Endodermal cell (in vitro differentiated cells): ENCODE measurements at regions not wholly inside any gene's neighbourhood (a gene's known extent, or its start where the extent isn't known, plus 50 kb on each side); places are given as distances from the start of the nearest gene placed in this dataset.

Experiments used
- DNase-seq: peaks from one replicate; pipeline ENCODE4 v3.0.0-alpha.2; 2017
- H3K27ac ChIP-seq: 2 replicates; pipeline ENCODE4 v1.5.1; 2013; ENCODE audit warnings: mild to moderate bottlenecking, low read depth, low read length, moderate library complexity
- H3K27me3 ChIP-seq: 2 replicates; pipeline ENCODE4 v1.6.1; 2013; ENCODE audit warnings: mild to moderate bottlenecking, low read length, moderate library complexity; ENCODE audit not compliant: insufficient read depth, control insufficient read depth, poor library complexity, severe bottlenecking
- H3K36me3 ChIP-seq: 2 replicates; pipeline ENCODE4 v1.7.0; 2013; ENCODE audit warnings: mild to moderate bottlenecking, low read length, moderate library complexity; ENCODE audit not compliant: control insufficient read depth, insufficient read depth
- H3K4me1 ChIP-seq: one replicate; pipeline ENCODE4 v1.7.0; 2013; ENCODE audit warnings: low read length; ENCODE audit not compliant: control insufficient read depth, insufficient read depth
- H3K4me3 ChIP-seq: 2 replicates; pipeline ENCODE4 v1.5.1; 2013; ENCODE audit warnings: mild to moderate bottlenecking, low read length, moderate library complexity
- H3K9ac ChIP-seq: 2 replicates; pipeline ENCODE4 v1.6.1; 2013; ENCODE audit warnings: mild to moderate bottlenecking, low read length, moderate library complexity; ENCODE audit not compliant: poor library complexity, severe bottlenecking; ENCODE audit errors: extremely low read depth
- H3K9me3 ChIP-seq: 2 replicates; pipeline ENCODE4 v1.6.1; 2013; ENCODE audit warnings: mild to moderate bottlenecking, low read length, moderate library complexity; ENCODE audit not compliant: control insufficient read depth
- H3K27ac Mint-ChIP-seq: 2 replicates; pipeline ENCODE4 v1.8.0; 2020; ENCODE audit warnings: mixed read lengths
- H3K27me3 Mint-ChIP-seq: 2 replicates; pipeline ENCODE4 v1.8.0; 2021; ENCODE audit warnings: mild to moderate bottlenecking, mixed read lengths; ENCODE audit not compliant: insufficient read depth
- H3K36me3 Mint-ChIP-seq: 2 replicates; pipeline ENCODE4 v1.8.0; 2020; ENCODE audit warnings: low read depth, mixed read lengths
- H3K4me1 Mint-ChIP-seq: 2 replicates; pipeline ENCODE4 v1.8.0; 2020; ENCODE audit warnings: mixed read lengths
- H3K4me3 Mint-ChIP-seq: 2 replicates; pipeline ENCODE4 v1.8.0; 2020; ENCODE audit warnings: mild to moderate bottlenecking, moderate library complexity, mixed read lengths
- H3K9me3 Mint-ChIP-seq: 2 replicates; pipeline ENCODE4 v1.8.0; 2020; ENCODE audit warnings: mild to moderate bottlenecking, mixed read lengths
- WGBS, 2 experiments: methylation state at CpG; one replicate each; pipeline versions ENCODE4 v1.1.5 to v1.1.7; 2013; ENCODE audit warnings: missing lambda C conversion rate in 2 of 2, mixed read lengths in 1 of 2; ENCODE audit not compliant: insufficient coverage in 1 of 2, insufficient read length in 1 of 2; 5-methylcytosine and 5-hydroxymethylcytosine counted together
- TF ChIP-seq, protein P1 (sequence below): fragments of 200-600 bp; sonication (generic); conservative IDR thresholded peaks from 2 replicates; pipeline ENCODE4 v1.5.0; 2021; ENCODE audit warnings: antibody characterized with exemption, mild to moderate bottlenecking

DNA sequence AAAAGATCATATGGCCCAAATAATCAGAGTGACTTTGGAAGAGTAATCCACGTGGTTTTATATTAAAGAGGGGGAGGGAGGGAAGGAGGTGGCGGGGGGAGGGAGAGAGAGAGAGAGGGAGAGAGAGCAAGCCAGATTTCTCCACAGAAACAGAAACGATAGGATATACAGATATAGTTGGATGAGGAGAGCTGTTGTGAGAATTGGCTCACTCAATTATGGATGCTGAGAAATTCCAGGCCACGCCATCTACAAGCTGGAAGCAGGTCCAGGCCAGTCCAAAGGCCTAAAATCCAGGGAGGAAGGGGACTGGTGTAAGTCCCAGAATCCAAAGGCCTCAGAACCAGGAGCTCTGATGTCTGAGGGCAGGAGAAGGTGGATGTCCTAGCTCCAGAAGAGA, 75.5 kb downstream of the CXCL12 start:
- Histone ChIP-seq H3K4me1 (no peaks in the 10 kb centered on the region), H3K27me3 (peaks cover 26% of the 10 kb centered on the region), H3K9ac (no peak overlapping the region), H3K9me3 (peaks cover 2% of the 10 kb centered on the region), H3K36me3 (no peaks in the 10 kb centered on the region), H3K27ac (no peak overlapping the region), H3K4me3 (no peak overlapping the region)
- H3K27me3 Mint-ChIP-seq: peaks cover 48% of the 10 kb centered on the region
- DNase-seq: no peak
- no peak overlapping the region for H3K4me3 Mint-ChIP-seq
- 64 to 68% methylated on average over 4 of the region's 4 CpGs for WGBS, 2 experiments
- no peaks in the 10 kb centered on the region for H3K36me3 Mint-ChIP-seq
- no peak overlapping the region for H3K27ac Mint-ChIP-seq
- H3K4me1 Mint-ChIP-seq: peaks cover 2% of the 10 kb centered on the region
- H3K9me3 Mint-ChIP-seq: peaks cover 3% of the 10 kb centered on the region
- TF ChIP-seq, protein P1, sequence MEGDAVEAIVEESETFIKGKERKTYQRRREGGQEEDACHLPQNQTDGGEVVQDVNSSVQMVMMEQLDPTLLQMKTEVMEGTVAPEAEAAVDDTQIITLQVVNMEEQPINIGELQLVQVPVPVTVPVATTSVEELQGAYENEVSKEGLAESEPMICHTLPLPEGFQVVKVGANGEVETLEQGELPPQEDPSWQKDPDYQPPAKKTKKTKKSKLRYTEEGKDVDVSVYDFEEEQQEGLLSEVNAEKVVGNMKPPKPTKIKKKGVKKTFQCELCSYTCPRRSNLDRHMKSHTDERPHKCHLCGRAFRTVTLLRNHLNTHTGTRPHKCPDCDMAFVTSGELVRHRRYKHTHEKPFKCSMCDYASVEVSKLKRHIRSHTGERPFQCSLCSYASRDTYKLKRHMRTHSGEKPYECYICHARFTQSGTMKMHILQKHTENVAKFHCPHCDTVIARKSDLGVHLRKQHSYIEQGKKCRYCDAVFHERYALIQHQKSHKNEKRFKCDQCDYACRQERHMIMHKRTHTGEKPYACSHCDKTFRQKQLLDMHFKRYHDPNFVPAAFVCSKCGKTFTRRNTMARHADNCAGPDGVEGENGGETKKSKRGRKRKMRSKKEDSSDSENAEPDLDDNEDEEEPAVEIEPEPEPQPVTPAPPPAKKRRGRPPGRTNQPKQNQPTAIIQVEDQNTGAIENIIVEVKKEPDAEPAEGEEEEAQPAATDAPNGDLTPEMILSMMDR: no peak

DNA sequence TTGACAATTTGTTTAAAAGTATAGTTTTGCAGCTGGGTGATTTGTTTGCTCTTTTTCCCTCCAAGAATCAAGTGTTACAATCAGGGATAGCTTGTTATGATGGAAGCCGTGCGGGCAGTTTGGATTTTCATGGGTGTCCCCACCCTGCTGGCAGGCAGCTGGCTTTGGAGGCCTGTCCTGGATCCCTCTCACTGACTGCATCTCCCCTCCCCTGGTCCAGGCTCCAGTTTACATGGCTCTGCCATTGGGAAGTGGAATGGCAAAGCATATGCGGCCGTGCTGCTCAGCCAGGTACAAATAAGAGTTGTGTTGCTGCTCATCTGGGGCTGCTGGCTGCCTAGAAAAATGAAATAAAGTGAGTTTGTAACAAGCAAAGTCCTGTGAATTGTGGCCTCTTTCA, 76.0 kb downstream of the CXCL12 start:
- Histone ChIP-seq H3K27me3 (peaks cover 26% of the 10 kb centered on the region), H3K4me1 (no peaks in the 10 kb centered on the region), H3K27ac (no peak overlapping the region), H3K4me3 (no peak overlapping the region), H3K9ac (no peak overlapping the region), H3K9me3 (peaks cover 6% of the 10 kb centered on the region), H3K36me3 (no peaks in the 10 kb centered on the region)
- H3K27me3 Mint-ChIP-seq: peaks cover 44% of the 10 kb centered on the region
- peaks cover 2% of the 10 kb centered on the region for H3K4me1 Mint-ChIP-seq
- TF ChIP-seq, protein P1: no peak
- H3K9me3 Mint-ChIP-seq: peaks cover 8% of the 10 kb centered on the region
- WGBS, 2 experiments: 92 to 100% methylated on average over 3 to 4 of the region's 4 CpGs
- H3K36me3 Mint-ChIP-seq: no peaks in the 10 kb centered on the region
- no peak for DNase-seq
- no peak overlapping the region for H3K4me3 Mint-ChIP-seq
- no peak overlapping the region for H3K27ac Mint-ChIP-seq

DNA sequence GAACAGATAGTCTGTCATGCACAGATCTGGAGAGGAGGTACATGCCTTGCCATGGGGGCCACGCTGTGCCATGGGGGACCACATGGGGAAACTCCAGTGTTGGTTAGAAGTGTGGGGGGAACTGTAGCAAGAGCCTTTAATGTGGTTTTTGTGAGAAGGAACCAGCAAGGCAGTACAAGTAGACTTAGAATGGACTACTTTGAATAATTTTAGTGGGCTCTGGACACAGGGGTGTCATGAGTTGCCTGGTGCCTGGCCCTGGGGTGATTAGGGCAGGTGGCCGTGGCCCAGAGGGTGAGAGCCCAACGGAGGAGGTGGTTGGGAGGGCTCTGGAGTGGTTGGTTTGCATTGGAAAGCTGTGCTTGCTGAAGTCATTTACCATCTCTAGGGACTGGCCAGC, 77.2 kb downstream of the CXCL12 start:
- DNase-seq: no peak
- no peak overlapping the region for H3K27ac Mint-ChIP-seq
- TF ChIP-seq, protein P1: no peak
- no peak overlapping the region for H3K4me3 Mint-ChIP-seq
- H3K9me3 Mint-ChIP-seq: peaks cover 12% of the 10 kb centered on the region
- H3K4me1 Mint-ChIP-seq: peaks cover 2% of the 10 kb centered on the region
- H3K36me3 Mint-ChIP-seq: no peaks in the 10 kb centered on the region
- Histone ChIP-seq H3K27me3 (peaks cover 26% of the 10 kb centered on the region), H3K27ac (no peak overlapping the region), H3K36me3 (no peaks in the 10 kb centered on the region), H3K4me1 (no peaks in the 10 kb centered on the region), H3K4me3 (no peak overlapping the region), H3K9me3 (peaks cover 9% of the 10 kb centered on the region), H3K9ac (no peak overlapping the region)
- H3K27me3 Mint-ChIP-seq: peaks cover 38% of the 10 kb centered on the region
- WGBS, 2 experiments: 81 to 100% methylated on average over 1 to 3 of the region's 3 CpGs
